Uterus (tissue), 2 donors: ENCODE measurements at regions not wholly inside any gene's neighbourhood (a gene's known extent, or its start where the extent isn't known, plus 50 kb on each side); places are given as distances from the start of the nearest gene placed in this dataset.

ENCODE experiments used
- POLR2A ChIP-seq, 2 donors: fragments of 450-650 bp; IDR thresholded peaks; one replicate each; pipeline ENCODE4 v1.6.1; 2016; ENCODE audit warnings: antibody characterized with exemption in 2 of 2, mild to moderate bottlenecking in 1 of 2, moderate library complexity in 1 of 2
- TF ChIP-seq, protein P1 (sequence below), 4 experiments: fragments of 200-600 bp in 2 of 4; fragments of 450-650 bp in 2 of 4; sonication (generic) in 2 of 4; IDR thresholded peaks; one replicate each; pipeline ENCODE4 v1.5.1; 2016 to 2019; ENCODE audit warnings: antibody characterized with exemption in 4 of 4, mild to moderate bottlenecking in 2 of 4, moderate library complexity in 1 of 4

GRCh38 chr2:67465623-67466022 lies 68.5 kb downstream of the ETAA1 start:
- TF ChIP-seq POLR2A (IDR thresholded peaks at IDR 0.05) = no peak
- TF ChIP-seq, protein P1, sequence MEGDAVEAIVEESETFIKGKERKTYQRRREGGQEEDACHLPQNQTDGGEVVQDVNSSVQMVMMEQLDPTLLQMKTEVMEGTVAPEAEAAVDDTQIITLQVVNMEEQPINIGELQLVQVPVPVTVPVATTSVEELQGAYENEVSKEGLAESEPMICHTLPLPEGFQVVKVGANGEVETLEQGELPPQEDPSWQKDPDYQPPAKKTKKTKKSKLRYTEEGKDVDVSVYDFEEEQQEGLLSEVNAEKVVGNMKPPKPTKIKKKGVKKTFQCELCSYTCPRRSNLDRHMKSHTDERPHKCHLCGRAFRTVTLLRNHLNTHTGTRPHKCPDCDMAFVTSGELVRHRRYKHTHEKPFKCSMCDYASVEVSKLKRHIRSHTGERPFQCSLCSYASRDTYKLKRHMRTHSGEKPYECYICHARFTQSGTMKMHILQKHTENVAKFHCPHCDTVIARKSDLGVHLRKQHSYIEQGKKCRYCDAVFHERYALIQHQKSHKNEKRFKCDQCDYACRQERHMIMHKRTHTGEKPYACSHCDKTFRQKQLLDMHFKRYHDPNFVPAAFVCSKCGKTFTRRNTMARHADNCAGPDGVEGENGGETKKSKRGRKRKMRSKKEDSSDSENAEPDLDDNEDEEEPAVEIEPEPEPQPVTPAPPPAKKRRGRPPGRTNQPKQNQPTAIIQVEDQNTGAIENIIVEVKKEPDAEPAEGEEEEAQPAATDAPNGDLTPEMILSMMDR (IDR thresholded peaks at IDR 0.05) = no peak
